Right atrium auricular region (tissue), 2 donors: ENCODE measurements at regions not wholly inside any gene's neighbourhood (a gene's known extent, or its start where the extent isn't known, plus 50 kb on each side); places are given as distances from the start of the nearest gene placed in this dataset.
"Not testable (repeated sequence)": the region's sequence is repeated elsewhere in the genome, so short reads cannot be mapped to it uniquely, and the experiment has no call there.

Experiments used
- DNase-seq: peaks from one replicate; pipeline ENCODE4 v3.0.0-alpha.2; 2019; ENCODE audit warnings: low spot score
- H3K27ac ChIP-seq, 2 donors: fragments of 200-600 bp; sonication (generic); 1 replicate in 1 of 2; 2 replicates in 1 of 2; pipeline ENCODE4 v1.5.1; 2016 to 2019
- H3K27me3 ChIP-seq, 2 donors: fragments of 200-600 bp; sonication (generic); one replicate each; pipeline versions ENCODE4 v1.5.1 to v1.6.0; 2017 to 2019
- H3K36me3 ChIP-seq: fragments of 200-600 bp; sonication (generic); one replicate; pipeline ENCODE4 v1.5.1; 2016
- H3K4me1 ChIP-seq, 2 donors: fragments of 200-600 bp; sonication (generic); one replicate each; pipeline versions ENCODE4 v1.5.1 to v1.6.0; 2017 to 2019
- H3K4me3 ChIP-seq, 2 donors: fragments of 200-600 bp; sonication (generic); 1 replicate in 1 of 2; 2 replicates in 1 of 2; pipeline ENCODE4 v1.5.1; 2017 to 2019; ENCODE audit warnings: mild to moderate bottlenecking in 1 of 2, moderate library complexity in 1 of 2
- H3K9me3 ChIP-seq, 2 donors: fragments of 200-600 bp; sonication (generic); one replicate each; pipeline ENCODE4 v1.5.1; 2019
- TF ChIP-seq, protein P1 (sequence below), 2 donors: fragments of 200-600 bp; sonication (generic); IDR thresholded peaks; one replicate each; pipeline ENCODE4 v1.5.1; 2019; ENCODE audit warnings: antibody characterized with exemption in 2 of 2

DNA sequence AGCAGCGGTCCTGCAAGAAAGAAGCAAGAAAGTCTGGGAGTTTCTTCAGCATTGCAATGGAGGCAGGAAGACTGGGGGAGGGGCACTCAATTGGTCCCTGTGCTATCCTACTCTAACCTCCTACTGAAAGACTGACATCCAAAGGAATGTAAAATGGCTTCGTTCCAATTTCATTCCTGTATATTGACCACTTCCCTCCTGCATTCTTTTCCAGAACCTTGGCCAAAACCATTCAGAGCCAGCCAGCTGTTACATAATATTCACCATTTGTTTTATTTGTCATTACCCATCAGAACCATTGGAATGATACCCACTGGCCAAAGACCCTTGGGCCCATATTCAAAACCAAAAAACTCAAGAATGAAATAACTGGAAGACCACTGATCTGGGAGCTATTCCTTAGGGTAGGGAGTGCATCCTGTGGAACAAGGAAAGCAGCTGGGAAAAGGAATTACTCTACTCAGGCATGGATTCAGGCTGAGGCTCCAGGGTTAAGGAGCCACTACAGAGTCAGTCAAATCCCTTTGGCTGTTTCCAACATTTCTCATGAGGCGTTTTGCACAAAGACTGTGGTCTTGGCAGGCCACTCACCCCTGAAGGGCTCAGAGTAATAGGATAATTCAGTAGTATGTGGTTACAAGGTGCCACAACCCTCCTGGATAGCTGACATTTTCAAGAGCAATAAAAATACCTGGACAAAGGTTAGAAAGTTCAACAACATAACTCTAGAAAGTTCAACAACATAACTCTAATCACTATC, 148.7 kb upstream of the SLC1A3 start:
- TF ChIP-seq, protein P1, sequence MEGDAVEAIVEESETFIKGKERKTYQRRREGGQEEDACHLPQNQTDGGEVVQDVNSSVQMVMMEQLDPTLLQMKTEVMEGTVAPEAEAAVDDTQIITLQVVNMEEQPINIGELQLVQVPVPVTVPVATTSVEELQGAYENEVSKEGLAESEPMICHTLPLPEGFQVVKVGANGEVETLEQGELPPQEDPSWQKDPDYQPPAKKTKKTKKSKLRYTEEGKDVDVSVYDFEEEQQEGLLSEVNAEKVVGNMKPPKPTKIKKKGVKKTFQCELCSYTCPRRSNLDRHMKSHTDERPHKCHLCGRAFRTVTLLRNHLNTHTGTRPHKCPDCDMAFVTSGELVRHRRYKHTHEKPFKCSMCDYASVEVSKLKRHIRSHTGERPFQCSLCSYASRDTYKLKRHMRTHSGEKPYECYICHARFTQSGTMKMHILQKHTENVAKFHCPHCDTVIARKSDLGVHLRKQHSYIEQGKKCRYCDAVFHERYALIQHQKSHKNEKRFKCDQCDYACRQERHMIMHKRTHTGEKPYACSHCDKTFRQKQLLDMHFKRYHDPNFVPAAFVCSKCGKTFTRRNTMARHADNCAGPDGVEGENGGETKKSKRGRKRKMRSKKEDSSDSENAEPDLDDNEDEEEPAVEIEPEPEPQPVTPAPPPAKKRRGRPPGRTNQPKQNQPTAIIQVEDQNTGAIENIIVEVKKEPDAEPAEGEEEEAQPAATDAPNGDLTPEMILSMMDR (IDR thresholded peaks at IDR 0.05): no peak
- Histone ChIP-seq H3K27ac (no peak overlapping the region), H3K4me1 (no peaks in the 10 kb centered on the region), H3K4me3 (no peak overlapping the region), H3K9me3 (no peaks in the 10 kb centered on the region), H3K27me3 (no peaks in the 10 kb centered on the region), H3K36me3 (no peaks in the 10 kb centered on the region)
- DNase-seq: no peak

DNA sequence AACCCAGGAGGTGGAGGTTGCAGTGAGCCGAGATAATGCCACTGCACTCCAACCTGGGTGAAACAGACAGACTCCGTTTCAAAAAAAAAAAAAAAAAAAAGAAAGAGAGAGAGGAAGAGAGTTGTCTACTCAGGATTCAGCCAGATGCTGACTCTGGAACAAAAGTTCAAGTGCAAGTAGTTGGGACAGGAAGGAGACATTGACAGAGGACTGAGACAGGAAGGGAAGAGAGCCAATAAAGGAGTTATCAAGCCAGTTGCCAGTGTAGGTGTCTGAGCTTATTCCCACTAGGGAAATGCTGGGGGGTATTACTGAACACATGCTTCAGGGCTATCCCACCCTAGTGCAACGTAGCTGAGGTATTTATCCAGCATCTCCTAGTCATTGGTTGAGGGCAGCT, 147.7 kb upstream of the SLC1A3 start:
- H3K27me3 ChIP-seq: no peaks in the 10 kb centered on the region
- H3K4me1 ChIP-seq: no peaks in the 10 kb centered on the region
- H3K9me3 ChIP-seq: no peaks in the 10 kb centered on the region
- no peak for DNase-seq
- TF ChIP-seq, protein P1 (IDR thresholded peaks at IDR 0.05): no peak
- no peak overlapping the region for H3K27ac ChIP-seq
- no peaks in the 10 kb centered on the region for H3K36me3 ChIP-seq
- H3K4me3 ChIP-seq: no peak overlapping the region

DNA sequence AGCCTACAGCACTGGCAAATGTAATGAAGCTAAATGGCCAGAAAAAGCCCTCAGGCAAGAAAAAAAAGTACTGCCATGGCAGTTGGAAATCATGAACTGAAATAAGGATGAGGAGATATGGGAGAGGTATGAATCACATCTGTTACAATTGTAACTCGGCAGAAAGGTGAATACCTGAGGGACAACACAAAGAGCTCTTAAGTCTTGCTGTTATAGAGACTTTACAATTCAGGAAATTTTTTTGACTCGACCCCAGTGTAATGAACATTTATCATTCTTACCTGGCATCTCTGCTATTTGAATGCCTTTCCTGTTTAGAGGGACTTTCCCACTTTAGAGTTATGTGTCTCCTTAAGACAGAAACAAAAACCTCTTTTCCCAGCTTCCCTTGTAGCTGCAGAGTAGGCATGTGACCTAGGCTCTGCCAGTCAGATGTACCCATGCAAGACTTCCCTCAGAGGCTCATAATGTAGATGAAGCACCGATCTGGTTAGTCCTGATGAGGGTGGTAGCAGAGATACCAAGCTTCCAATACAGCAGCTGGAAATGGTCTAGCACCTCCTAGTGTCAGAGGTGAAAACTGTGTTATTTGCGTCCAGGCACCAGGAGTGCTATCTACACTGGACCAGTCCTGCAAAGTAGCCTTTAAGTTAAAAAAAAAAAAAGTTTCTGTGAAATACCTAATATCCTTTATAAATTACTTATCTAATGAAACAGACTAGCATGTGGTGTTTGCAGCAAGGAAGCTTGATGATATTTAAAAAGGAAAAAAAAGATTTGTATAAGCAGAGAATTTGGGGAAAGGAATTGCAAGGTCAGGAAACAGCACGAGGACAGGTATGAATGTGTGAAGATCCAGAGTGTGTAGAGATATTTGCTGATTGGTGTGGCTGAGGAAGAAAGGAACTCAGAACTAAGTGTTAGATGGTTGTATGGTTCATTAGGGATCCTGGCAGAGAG, 146.9 kb upstream of the SLC1A3 start:
- Histone ChIP-seq H3K4me3 (no peak overlapping the region), H3K27me3 (no peaks in the 10 kb centered on the region)

DNA sequence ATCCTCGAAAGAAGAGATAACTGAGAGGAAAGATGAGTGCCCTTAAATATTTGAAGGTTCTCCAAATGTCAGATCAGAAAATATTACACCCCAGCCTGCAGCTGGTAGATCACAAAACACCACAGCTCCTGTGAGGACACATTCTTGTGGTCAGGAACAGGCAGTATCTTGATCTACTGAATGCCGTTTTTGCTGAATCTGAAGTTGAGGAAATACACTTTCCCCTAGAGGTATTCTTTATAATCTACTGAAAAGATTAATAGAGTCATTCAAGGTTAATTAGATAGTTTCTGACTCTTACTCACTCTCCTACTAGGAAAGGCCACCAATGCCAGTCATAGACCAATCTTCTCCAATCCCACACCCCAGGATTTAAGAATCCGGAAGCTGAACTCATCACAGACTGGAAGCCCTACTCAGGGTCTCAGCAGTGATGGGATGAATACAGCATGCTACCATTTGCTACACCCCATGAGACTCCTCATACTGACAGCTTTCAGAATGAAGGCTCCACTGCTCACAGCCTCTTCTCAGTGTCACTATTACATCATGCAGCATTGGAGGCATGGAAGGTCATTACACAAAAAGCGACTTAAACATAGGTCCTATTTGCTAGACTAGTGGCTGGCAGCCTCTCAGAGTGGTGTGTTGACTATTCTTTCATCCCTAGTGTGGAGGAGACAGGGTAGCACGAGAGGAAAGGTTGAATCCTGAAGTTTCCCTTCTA, 143.9 kb upstream of the SLC1A3 start:
- H3K4me1 ChIP-seq: no peaks in the 10 kb centered on the region
- TF ChIP-seq, protein P1 (IDR thresholded peaks at IDR 0.05): no peak
- DNase-seq: no peak

More for the DNA sequence above, 146.9 kb upstream of the SLC1A3 start:
- no peak for DNase-seq
- Histone ChIP-seq H3K9me3 (no peaks in the 10 kb centered on the region), H3K36me3 (no peaks in the 10 kb centered on the region), H3K4me1 (no peaks in the 10 kb centered on the region), H3K27ac (no peak overlapping the region)
- TF ChIP-seq, protein P1 (IDR thresholded peaks at IDR 0.05): no peak

DNA sequence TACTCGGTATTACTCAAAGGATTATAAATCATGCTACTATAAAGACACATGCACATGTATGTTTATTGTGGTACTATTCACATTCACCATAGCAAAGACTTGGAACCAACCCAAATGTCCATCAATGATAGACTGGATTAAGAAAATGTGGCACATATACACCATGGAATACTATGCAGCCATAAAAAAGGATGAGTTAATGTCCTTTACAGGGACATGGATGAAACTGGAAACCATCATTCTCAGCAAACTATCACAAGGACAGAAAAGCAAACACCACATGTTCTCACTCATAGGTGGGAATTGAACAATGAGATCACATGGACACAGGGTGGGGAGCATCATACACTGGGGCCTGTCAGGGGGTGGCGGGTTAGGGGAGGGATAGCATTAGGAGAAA, 130.5 kb upstream of the SLC1A3 start:
- not testable (repeated sequence) for DNase-seq, H3K36me3 ChIP-seq, H3K4me1 ChIP-seq, H3K27me3 ChIP-seq, H3K27ac ChIP-seq, H3K9me3 ChIP-seq, H3K4me3 ChIP-seq

More for the DNA sequence above, 143.9 kb upstream of the SLC1A3 start:
- no peak overlapping the region for H3K27ac ChIP-seq
- H3K27me3 ChIP-seq: no peaks in the 10 kb centered on the region
- no peaks in the 10 kb centered on the region for H3K36me3 ChIP-seq
- H3K9me3 ChIP-seq: no peaks in the 10 kb centered on the region
- H3K4me3 ChIP-seq: no peak overlapping the region
